CD4-positive, alpha-beta T cell treated with Interleukin-10 for 1 hour (primary cell): ENCODE measurements at regions not wholly inside any gene's neighbourhood (a gene's known extent, or its start where the extent isn't known, plus 50 kb on each side); places are given as distances from the start of the nearest gene placed in this dataset.
"Not testable (repeated sequence)": the region's sequence is repeated elsewhere in the genome, so short reads cannot be mapped to it uniquely, and the experiment has no call there.

Source experiments
- DNase-seq: peaks from one replicate; pipeline ENCODE4 v3.0.0-alpha.2; 2020

GRCh38 chr20:47443060-47443459, 58.6 kb upstream of the NCOA3 start:
- not testable (repeated sequence) for DNase-seq

- DNase-seq = no peak
These were observed 57.1 kb upstream of the NCOA3 start for GRCh38 chr20:47444584-47444983.

- DNase-seq = no peak
These were observed 56.4 kb upstream of the NCOA3 start for GRCh38 chr20:47445291-47445690.

- not testable (repeated sequence) for DNase-seq
These were observed 54.1 kb upstream of the NCOA3 start for GRCh38 chr20:47447350-47448296.

- no peak for DNase-seq
These were observed 53.3 kb upstream of the NCOA3 start for GRCh38 chr20:47448429-47448828.

GRCh38 chr20:47451602-47451904, 50.1 kb upstream of the NCOA3 start:
- no peak for DNase-seq
